ENCODE measurements at regions not wholly inside any gene's neighbourhood (a gene's known extent, or its start where the extent isn't known, plus 50 kb on each side); places are given as distances from the start of the nearest gene placed in this dataset.
A peak's percentile ranks its signal among the peaks of the same experiment; 100 is the strongest.

DNA sequence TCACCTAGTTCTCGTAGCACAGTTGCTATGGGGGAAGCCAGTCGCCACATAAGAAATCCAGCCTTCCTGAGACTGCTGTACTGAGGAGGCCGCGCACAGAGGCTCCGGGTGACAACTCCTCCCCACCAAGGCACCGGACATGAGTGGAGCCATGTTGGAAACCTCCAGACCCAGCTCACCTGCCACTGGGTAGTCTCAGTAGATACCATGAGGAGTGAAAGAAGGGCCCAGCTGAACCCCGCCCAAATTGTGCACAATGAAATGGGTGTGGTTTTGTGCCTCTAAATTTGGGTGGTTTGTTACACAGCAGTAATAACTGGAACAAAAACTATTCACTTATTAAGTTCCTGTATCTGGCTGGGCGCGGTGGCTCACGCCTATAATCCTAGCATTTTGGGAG is 198.7 kb downstream of the BCOR start:
- TF ChIP-seq CTCF (IDR thresholded peaks at IDR 0.05; ENCODE audit: low read depth, low read length) (no peak), EZH2phosphoT487 (IDR thresholded peaks at IDR 0.05; ENCODE audit: low read depth) (no peak)
- no peaks in the 10 kb centered on the region for H4K20me1 ChIP-seq (ENCODE audit: insufficient read depth, low read length)
- H3K79me2 ChIP-seq (ENCODE audit: low read length), result no peaks in the 10 kb centered on the region
- H3K4me2 ChIP-seq (ENCODE audit: low read length), result no peak overlapping the region
- no peaks in the 10 kb centered on the region for H3K36me3 ChIP-seq (replicated peaks; ENCODE audit: low read depth, low read length)
- no peak overlapping the region for H3K27ac ChIP-seq (ENCODE audit: low read length)
- peaks cover 4% of the 10 kb centered on the region; the same call in 1 of the 2 replicates for H3K27me3 ChIP-seq (ENCODE audit: low read depth, low read length)
- H2AFZ ChIP-seq (ENCODE audit: low read depth, low read length), result no peak overlapping the region
- H3K4me1 ChIP-seq (ENCODE audit: low read length), result peaks cover 44% of the 10 kb centered on the region
- H3K9me3 ChIP-seq (ENCODE audit: insufficient read depth, low read length), result no peaks in the 10 kb centered on the region
- no peak overlapping the region for H3K4me3 ChIP-seq (ENCODE audit: low read length)
- no peak overlapping the region for H3K9ac ChIP-seq (ENCODE audit: low read length)

DNA sequence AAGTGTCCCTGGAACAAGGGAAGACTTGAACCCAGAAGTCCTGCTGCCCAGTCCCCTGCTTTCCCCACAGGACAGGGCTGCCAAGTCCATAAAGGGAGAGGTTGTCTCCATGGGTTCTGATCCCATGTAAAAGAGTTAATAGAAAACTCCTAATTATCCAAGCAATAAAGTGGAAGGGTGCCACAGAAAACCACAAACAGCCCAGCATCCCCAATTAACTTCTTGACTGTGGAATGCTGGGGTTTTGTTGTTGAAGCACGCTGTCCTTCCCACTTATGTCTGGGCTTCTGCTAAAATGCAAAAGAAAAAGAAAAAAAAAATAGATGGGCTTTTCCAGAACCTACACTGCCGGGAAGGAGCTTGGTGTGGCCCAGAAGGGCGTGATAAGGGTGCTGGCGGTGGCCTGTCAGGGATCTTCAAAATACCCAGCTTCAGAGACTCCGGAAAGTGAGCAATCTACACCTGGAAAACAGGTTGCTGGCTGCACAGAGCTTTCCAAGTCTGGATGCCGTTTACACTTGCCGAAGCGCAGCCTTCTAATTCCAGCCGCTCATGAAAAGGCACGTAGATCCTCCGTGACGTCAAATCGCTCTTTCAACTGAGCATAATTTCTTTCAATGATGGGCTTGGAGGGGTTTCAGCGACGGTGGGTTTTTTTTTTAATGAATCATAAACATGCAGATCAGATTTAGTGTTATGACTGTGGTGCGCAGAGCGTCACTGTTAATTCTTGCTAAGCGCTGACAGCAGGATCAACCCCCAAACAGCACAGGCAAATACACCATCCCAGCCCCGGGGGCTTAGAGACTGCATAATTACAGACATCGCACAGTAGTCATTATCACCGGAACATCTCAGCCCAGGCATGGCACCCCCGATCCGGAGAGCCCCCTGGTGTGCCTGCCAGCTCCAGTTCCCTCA is 197.6 kb downstream of the BCOR start:
- Histone ChIP-seq H3K9ac (ENCODE audit: low read length) (no peak overlapping the region), H4K20me1 (ENCODE audit: insufficient read depth, low read length) (no peaks in the 10 kb centered on the region), H3K4me2 (ENCODE audit: low read length) (no peak overlapping the region), H3K79me2 (ENCODE audit: low read length) (no peaks in the 10 kb centered on the region), H3K27ac (ENCODE audit: low read length) (no peak overlapping the region), H3K4me1 (ENCODE audit: low read length) (peaks cover 39% of the 10 kb centered on the region), H3K27me3 (ENCODE audit: low read depth, low read length) (peaks cover 4% of the 10 kb centered on the region; the same call in 1 of the 2 replicates), H3K36me3 (replicated peaks; ENCODE audit: low read depth, low read length) (no peaks in the 10 kb centered on the region), H3K4me3 (ENCODE audit: low read length) (no peak overlapping the region), H2AFZ (ENCODE audit: low read depth, low read length) (no peak overlapping the region), H3K9me3 (ENCODE audit: insufficient read depth, low read length) (no peaks in the 10 kb centered on the region)
- TF ChIP-seq CTCF (IDR thresholded peaks at IDR 0.05; ENCODE audit: low read depth, low read length) (no peak), EZH2phosphoT487 (IDR thresholded peaks at IDR 0.05; ENCODE audit: low read depth) (no peak)

GRCh38 chrX:39900777-39901170 is 197.0 kb downstream of the BCOR start:
- Histone ChIP-seq H3K79me2 (ENCODE audit: low read length) (no peaks in the 10 kb centered on the region), H3K4me1 (ENCODE audit: low read length) (peaks cover 39% of the 10 kb centered on the region), H2AFZ (ENCODE audit: low read depth, low read length) (no peak overlapping the region), H3K36me3 (replicated peaks; ENCODE audit: low read depth, low read length) (no peaks in the 10 kb centered on the region), H3K9me3 (ENCODE audit: insufficient read depth, low read length) (no peaks in the 10 kb centered on the region), H3K27ac (ENCODE audit: low read length) (no peak overlapping the region), H3K4me2 (ENCODE audit: low read length) (no peak overlapping the region), H4K20me1 (ENCODE audit: insufficient read depth, low read length) (no peaks in the 10 kb centered on the region), H3K27me3 (ENCODE audit: low read depth, low read length) (peaks cover 4% of the 10 kb centered on the region; the same call in 1 of the 2 replicates), H3K4me3 (ENCODE audit: low read length) (no peak overlapping the region), H3K9ac (ENCODE audit: low read length) (no peak overlapping the region)
- TF ChIP-seq CTCF (IDR thresholded peaks at IDR 0.05; ENCODE audit: low read depth, low read length), result no peak
- TF ChIP-seq EZH2phosphoT487 (IDR thresholded peaks at IDR 0.05; ENCODE audit: low read depth), result no peak

GRCh38 chrX:39903343-39903742 is 194.4 kb downstream of the BCOR start:
- H3K4me3 ChIP-seq (ENCODE audit: low read length), result no peak overlapping the region
- H3K4me2 ChIP-seq (ENCODE audit: low read length), result peak overlapping the region; percentile 47
- H2AFZ ChIP-seq (ENCODE audit: low read depth, low read length), result no peak overlapping the region
- H3K27me3 ChIP-seq (ENCODE audit: low read depth, low read length), result peaks cover 4% of the 10 kb centered on the region; the same call in 1 of the 2 replicates
- H3K27ac ChIP-seq (ENCODE audit: low read length), result no peak overlapping the region
- H3K9me3 ChIP-seq (ENCODE audit: insufficient read depth, low read length), result no peaks in the 10 kb centered on the region
- H3K36me3 ChIP-seq (replicated peaks; ENCODE audit: low read depth, low read length), result no peaks in the 10 kb centered on the region
- no peaks in the 10 kb centered on the region for H3K79me2 ChIP-seq (ENCODE audit: low read length)
- peaks cover 29% of the 10 kb centered on the region for H3K4me1 ChIP-seq (ENCODE audit: low read length)
- no peaks in the 10 kb centered on the region for H4K20me1 ChIP-seq (ENCODE audit: insufficient read depth, low read length)
- TF ChIP-seq EZH2phosphoT487 (IDR thresholded peaks at IDR 0.05; ENCODE audit: low read depth) (no peak), CTCF (IDR thresholded peaks at IDR 0.05; ENCODE audit: low read depth, low read length) (no peak)
- no peak overlapping the region for H3K9ac ChIP-seq (ENCODE audit: low read length)

All from OCI-LY3 (cell line).